ENCODE measurements at regions not wholly inside any gene's neighbourhood (a gene's known extent, or its start where the extent isn't known, plus 50 kb on each side); places are given as distances from the start of the nearest gene placed in this dataset.

- Histone ChIP-seq H3K4me2 (ENCODE audit: low read length) (no peak overlapping the region), H3K9me2 (ENCODE audit: insufficient read depth, low read length) (no peaks in the 10 kb centered on the region), H3K27ac (ENCODE audit: low read depth, low read length, poor library complexity, severe bottlenecking) (no peak overlapping the region), H3K4me3 (ENCODE audit: low read depth, low read length, poor library complexity, severe bottlenecking) (no peak overlapping the region), H3K9me3 (ENCODE audit: low read length) (no peaks in the 10 kb centered on the region), H4K20me1 (ENCODE audit: insufficient read depth, low read length) (no peaks in the 10 kb centered on the region), H3K79me2 (ENCODE audit: insufficient read depth, low read depth, low read length) (no peaks in the 10 kb centered on the region), H3K4me1 (ENCODE audit: insufficient read depth, low read length, poor library complexity, severe bottlenecking) (no peaks in the 10 kb centered on the region), H2AFZ (ENCODE audit: low read length) (no peak overlapping the region), H3K36me3 (ENCODE audit: insufficient read depth, low read length) (no peaks in the 10 kb centered on the region)
- intact Hi-C loops (cut with micrococcal nuclease; ENCODE audit: unreplicated experiment), result no loop called here
- DNase-seq (ENCODE audit: low spot score), result no peak
- BruUV-seq (replicated peaks), result no TSS peak
- POLR2A ChIA-PET, result interaction anchor here (0.7 kb wide), 1 partner anchor 31 kb away, joined by 3 read pairs; no protein-coding TSS in a partner anchor
- CTCF ChIA-PET (ENCODE audit: unreplicated experiment), result no interaction called here
- TF ChIP-seq EZH2phosphoT487 (IDR thresholded peaks at IDR 0.05; ENCODE audit: borderline replicate concordance, low read depth, low read length), result no peak
- TF ChIP-seq CTCF (conservative IDR thresholded peaks at IDR 0.05; ENCODE audit: low read length), result no peak
These were observed 710.8 kb upstream of the GRAMD2B start for GRCh38 chr5:125712397-125712796.

GRCh38 chr5:125713109-125713805 is 710.0 kb upstream of the GRAMD2B start:
- DNase-seq (ENCODE audit: low spot score), result no peak
- no peaks in the 10 kb centered on the region for H4K20me1 ChIP-seq (ENCODE audit: insufficient read depth, low read length)
- no peak for TF ChIP-seq EZH2phosphoT487 (IDR thresholded peaks at IDR 0.05; ENCODE audit: borderline replicate concordance, low read depth, low read length)
- TF ChIP-seq CTCF (conservative IDR thresholded peaks at IDR 0.05; ENCODE audit: low read length), result no peak
- H3K4me1 ChIP-seq (ENCODE audit: insufficient read depth, low read length, poor library complexity, severe bottlenecking), result no peaks in the 10 kb centered on the region
- H3K79me2 ChIP-seq (ENCODE audit: insufficient read depth, low read depth, low read length), result no peaks in the 10 kb centered on the region
- H3K36me3 ChIP-seq (ENCODE audit: insufficient read depth, low read length), result no peaks in the 10 kb centered on the region
- H3K4me3 ChIP-seq (ENCODE audit: low read depth, low read length, poor library complexity, severe bottlenecking), result no peak overlapping the region
- intact Hi-C loops (cut with micrococcal nuclease; ENCODE audit: unreplicated experiment), result no loop called here
- ChIA-PET CTCF (ENCODE audit: unreplicated experiment) (no interaction called here), POLR2A (interaction anchor here (0.7 kb wide), 1 partner anchor 31 kb away, joined by 3 read pairs; no protein-coding TSS in a partner anchor)
- no peaks in the 10 kb centered on the region for H3K9me3 ChIP-seq (ENCODE audit: low read length)
- H2AFZ ChIP-seq (ENCODE audit: low read length), result no peak overlapping the region
- no TSS peak for BruUV-seq (replicated peaks)
- no peaks in the 10 kb centered on the region for H3K9me2 ChIP-seq (ENCODE audit: insufficient read depth, low read length)
- H3K27ac ChIP-seq (ENCODE audit: low read depth, low read length, poor library complexity, severe bottlenecking), result no peak overlapping the region
- no peak overlapping the region for H3K4me2 ChIP-seq (ENCODE audit: low read length)

GRCh38 chr5:125715216-125715615 is 708.0 kb upstream of the GRAMD2B start:
- ChIA-PET CTCF (ENCODE audit: unreplicated experiment) (no interaction called here), POLR2A (interaction anchor here (0.6 kb wide), 1 partner anchor 10 kb away, joined by 3 read pairs; no protein-coding TSS in a partner anchor)
- no TSS peak for BruUV-seq (replicated peaks)
- Histone ChIP-seq H3K4me2 (ENCODE audit: low read length) (no peak overlapping the region), H4K20me1 (ENCODE audit: insufficient read depth, low read length) (no peaks in the 10 kb centered on the region), H2AFZ (ENCODE audit: low read length) (no peak overlapping the region), H3K9me3 (ENCODE audit: low read length) (no peaks in the 10 kb centered on the region), H3K9me2 (ENCODE audit: insufficient read depth, low read length) (no peaks in the 10 kb centered on the region), H3K4me3 (ENCODE audit: low read depth, low read length, poor library complexity, severe bottlenecking) (no peak overlapping the region), H3K4me1 (ENCODE audit: insufficient read depth, low read length, poor library complexity, severe bottlenecking) (no peaks in the 10 kb centered on the region), H3K79me2 (ENCODE audit: insufficient read depth, low read depth, low read length) (no peaks in the 10 kb centered on the region), H3K36me3 (ENCODE audit: insufficient read depth, low read length) (no peaks in the 10 kb centered on the region), H3K27ac (ENCODE audit: low read depth, low read length, poor library complexity, severe bottlenecking) (no peak overlapping the region)
- intact Hi-C loops (cut with micrococcal nuclease; ENCODE audit: unreplicated experiment), result no loop called here
- DNase-seq (ENCODE audit: low spot score), result no peak
- TF ChIP-seq CTCF (conservative IDR thresholded peaks at IDR 0.05; ENCODE audit: low read length), result no peak
- TF ChIP-seq EZH2phosphoT487 (IDR thresholded peaks at IDR 0.05; ENCODE audit: borderline replicate concordance, low read depth, low read length), result no peak
